B cell (primary cell): ENCODE measurements at regions not wholly inside any gene's neighbourhood (a gene's known extent, or its start where the extent isn't known, plus 50 kb on each side); places are given as distances from the start of the nearest gene placed in this dataset.

ENCODE experiments used
- ATAC-seq: fragments of 200-7000 bp; cut with Tn5 transposase; one replicate; pipeline ENCODE4 v1.10.0; 2021; ENCODE audit warnings: low read depth, mild to moderate bottlenecking, moderate number of reproducible peaks, moderate library complexity
- CTCF ChIA-PET: fragments of 350-600 bp; sonication (Branson Sonifier 250); formaldehyde crosslinking; loops from one replicate; lab custom pipeline; 2021; ENCODE audit warnings: antibody characterized with exemption, inconsistent platforms; lab: Charles Lee
- POLR2A ChIA-PET: fragments of 350-600 bp; sonication (Branson Sonifier 250); formaldehyde crosslinking; loops from one replicate; lab custom pipeline; 2021; ENCODE audit warnings: antibody characterized with exemption; lab: Charles Lee
- DNase-seq: peaks from one replicate; pipeline ENCODE4 v3.0.0; 2013
- H2AFZ ChIP-seq: 2 replicates; pipeline ENCODE4 v1.6.1; 2012; ENCODE audit warnings: mild to moderate bottlenecking, low read depth, low read length; ENCODE audit not compliant: insufficient read depth, poor library complexity, severe bottlenecking
- H3K27ac ChIP-seq, 2 donors: 1 replicate in 1 of 2; 2 replicates in 1 of 2; pipeline ENCODE4 v1.5.1; 2012 to 2013; ENCODE audit warnings: low read length in 2 of 2, mild to moderate bottlenecking in 2 of 2, moderate library complexity in 1 of 2
- H3K27me3 ChIP-seq, 4 experiments: fragments of 200-600 bp in 1 of 4; sonication (generic) in 1 of 4; replicated peaks in 1 of 4; 1 replicate in 2 of 4; 2 replicates in 2 of 4; pipeline versions ENCODE4 v1.6.1 to v1.7.0; 2013 to 2016; ENCODE audit warnings: low read length in 3 of 4, mild to moderate bottlenecking in 2 of 4, mixed read lengths in 1 of 4, moderate library complexity in 1 of 4; ENCODE audit not compliant: insufficient read depth in 4 of 4, control insufficient read depth in 3 of 4; ENCODE audit errors: control extremely low read depth in 1 of 4
- H3K36me3 ChIP-seq, 2 experiments: replicated peaks in 1 of 2; 1 replicate in 1 of 2; 2 replicates in 1 of 2; pipeline versions ENCODE4 v1.6.1 to v1.7.1; 2013; ENCODE audit warnings: low read length in 1 of 2; ENCODE audit not compliant: insufficient read depth in 2 of 2, control insufficient read depth in 1 of 2; ENCODE audit errors: control extremely low read depth in 1 of 2, extremely low read depth in 1 of 2
- H3K4me1 ChIP-seq, 2 donors: fragments of 200-600 bp in 1 of 2; sonication (generic) in 1 of 2; 1 replicate in 1 of 2; 2 replicates in 1 of 2; pipeline versions ENCODE4 v1.5.1 to v1.6.1; 2013 to 2017; ENCODE audit warnings: low read length in 2 of 2; ENCODE audit not compliant: control insufficient read depth in 2 of 2, insufficient read depth in 2 of 2
- H3K4me2 ChIP-seq: replicated peaks from 2 replicates; pipeline ENCODE3; 2012; ENCODE audit warnings: mild to moderate bottlenecking, low read depth, low read length; ENCODE audit not compliant: poor library complexity, severe bottlenecking
- H3K4me3 ChIP-seq, 5 experiments: fragments of 200-600 bp in 1 of 5; sonication (generic) in 1 of 5; 1 replicate in 3 of 5; 2 replicates in 2 of 5; pipeline versions ENCODE4 v1.5.1 to v1.7.0; 2011 to 2016; ENCODE audit warnings: low read length in 4 of 5, mild to moderate bottlenecking in 4 of 5, low read depth in 2 of 5, control low read depth in 1 of 5, moderate library complexity in 1 of 5; ENCODE audit not compliant: insufficient read depth in 1 of 5; ENCODE audit errors: control extremely low read depth in 1 of 5, extremely low read depth in 1 of 5
- H3K79me2 ChIP-seq: fragments of 200-600 bp; sonication (generic); one replicate; pipeline ENCODE4 v1.6.0; 2016; ENCODE audit warnings: low read length; ENCODE audit not compliant: control insufficient read depth, insufficient read depth
- H3K9ac ChIP-seq: fragments of 200-600 bp; sonication (generic); 2 replicates; pipeline ENCODE4 v1.6.1; 2017; ENCODE audit warnings: mild to moderate bottlenecking, low read length, moderate library complexity
- H3K9me3 ChIP-seq, 3 donors: one replicate each; pipeline versions ENCODE4 v1.6.1 to v1.7.1; 2013; ENCODE audit warnings: low read length in 2 of 3; ENCODE audit not compliant: control insufficient read depth in 2 of 3, insufficient read depth in 1 of 3; ENCODE audit errors: control extremely low read depth in 1 of 3
- H4K20me1 ChIP-seq: 2 replicates; pipeline ENCODE4 v1.6.0; 2012; ENCODE audit warnings: mild to moderate bottlenecking, low read length; ENCODE audit not compliant: insufficient read depth, control insufficient read depth, poor library complexity, severe bottlenecking
- H3K27ac Mint-ChIP-seq: one replicate; pipeline ENCODE4 v1.8.0; 2021; ENCODE audit warnings: mixed read lengths
- H3K27me3 Mint-ChIP-seq: one replicate; pipeline ENCODE4 v1.8.0; 2021; ENCODE audit warnings: mixed read lengths
- H3K4me1 Mint-ChIP-seq: one replicate; pipeline ENCODE4 v1.8.0; 2021; ENCODE audit warnings: mixed read lengths
- H3K4me3 Mint-ChIP-seq: one replicate; pipeline ENCODE4 v1.8.0; 2021; ENCODE audit warnings: mixed read lengths
- H3K9me3 Mint-ChIP-seq: one replicate; pipeline ENCODE4 v1.8.0; 2022; ENCODE audit warnings: mixed read lengths; ENCODE audit not compliant: insufficient read depth
- CTCF ChIP-seq: fragments of 200-600 bp; IDR thresholded peaks from one replicate; pipeline ENCODE4 v1.8.0; 2022; ENCODE audit warnings: antibody characterized with exemption, mild to moderate bottlenecking
- EZH2 ChIP-seq: IDR thresholded peaks from 2 replicates; pipeline ENCODE4 v1.6.1; 2012; ENCODE audit warnings: borderline replicate concordance, low read depth, mild to moderate bottlenecking, moderate library complexity, low read length; ENCODE audit not compliant: insufficient read depth, poor library complexity, severe bottlenecking
- WGBS: methylation state at CpG from one replicate; pipeline ENCODE4 v1.1.5; 2013; ENCODE audit warnings: missing lambda C conversion rate; ENCODE audit not compliant: insufficient coverage; 5-methylcytosine and 5-hydroxymethylcytosine counted together
- intact Hi-C: fragments of 100-400 bp; cut with micrococcal nuclease; formaldehyde crosslinking; loops from one replicate; pipeline ENCODE4 v1.10.0; 2022

GRCh38 chr4:98754736-98755135, 96.3 kb upstream of the TSPAN5 start:
- no CpG with 5 or more reads among the region's 1 CpG for WGBS
- intact Hi-C loops = no loop called here

GRCh38 chr4:98749206-98749605, 90.8 kb upstream of the TSPAN5 start:
- POLR2A ChIA-PET = no interaction called here

More at GRCh38 chr4:98754736-98755135, 96.3 kb upstream of the TSPAN5 start:
- no peak overlapping the region for H3K4me2 ChIP-seq
- Mint-ChIP-seq H3K4me3 (no peak overlapping the region), H3K9me3 (no peaks in the 10 kb centered on the region), H3K27me3 (no peaks in the 10 kb centered on the region), H3K4me1 (no peaks in the 10 kb centered on the region), H3K27ac (no peak overlapping the region)
- H3K4me3 ChIP-seq = no peak overlapping the region
- TF ChIP-seq EZH2 (no peak), CTCF (no peak)
- H3K9me3 ChIP-seq = no peaks in the 10 kb centered on the region
- no peak overlapping the region for H3K9ac ChIP-seq
- H3K79me2 ChIP-seq = no peaks in the 10 kb centered on the region
- ATAC-seq (no peak), DNase-seq (no peak)
- no peak overlapping the region for H2AFZ ChIP-seq
- no peak overlapping the region for H3K27ac ChIP-seq
- H4K20me1 ChIP-seq = no peaks in the 10 kb centered on the region
- H3K27me3 ChIP-seq = no peaks in the 10 kb centered on the region
- H3K4me1 ChIP-seq = no peaks in the 10 kb centered on the region
- POLR2A ChIA-PET = no interaction called here
- H3K36me3 ChIP-seq = no peaks in the 10 kb centered on the region
- CTCF ChIA-PET = no interaction called here

More at GRCh38 chr4:98749206-98749605, 90.8 kb upstream of the TSPAN5 start:
- H3K4me1 Mint-ChIP-seq = no peaks in the 10 kb centered on the region
- TF ChIP-seq EZH2 (no peak), CTCF (no peak)
- Histone ChIP-seq H3K4me3 (no peak overlapping the region), H3K9me3 (no peaks in the 10 kb centered on the region), H2AFZ (no peak overlapping the region), H3K27ac (no peak overlapping the region), H4K20me1 (no peaks in the 10 kb centered on the region), H3K79me2 (no peaks in the 10 kb centered on the region), H3K4me1 (no peaks in the 10 kb centered on the region), H3K27me3 (no peaks in the 10 kb centered on the region), H3K36me3 (no peaks in the 10 kb centered on the region), H3K4me2 (no peak overlapping the region), H3K9ac (no peak overlapping the region)
- no peak for DNase-seq
- no peaks in the 10 kb centered on the region for H3K9me3 Mint-ChIP-seq
- no peaks in the 10 kb centered on the region for H3K27me3 Mint-ChIP-seq
- no peak for ATAC-seq
- H3K27ac Mint-ChIP-seq = no peak overlapping the region
- intact Hi-C loops = no loop called here
- H3K4me3 Mint-ChIP-seq = no peak overlapping the region
- CTCF ChIA-PET = no interaction called here
